K562 (cell line): ENCODE measurements at regions not wholly inside any gene's neighbourhood (a gene's known extent, or its start where the extent isn't known, plus 50 kb on each side); places are given as distances from the start of the nearest gene placed in this dataset.
A peak's percentile ranks its signal among the peaks of the same experiment; 100 is the strongest.

Experiments used
- ARID1B ChIP-seq: fragments of 450-650 bp; IDR thresholded peaks from 2 replicates; pipeline ENCODE4 v1.6.1; 2016; ENCODE audit warnings: antibody characterized with exemption, mild to moderate bottlenecking, inconsistent platforms
- ARNT ChIP-seq, 2 experiments: fragments of 450-650 bp; IDR thresholded peaks; 2 replicates each; pipeline ENCODE4 v1.6.1; 2016; ENCODE audit warnings: mild to moderate bottlenecking in 1 of 2
- DPF2 ChIP-seq: fragments of 450-650 bp; IDR thresholded peaks from 2 replicates; pipeline ENCODE4 v1.6.1; 2016
- EHMT2 ChIP-seq: fragments of 450-650 bp; IDR thresholded peaks from 2 replicates; pipeline ENCODE4 v1.6.1; 2018; ENCODE audit warnings: antibody characterized with exemption
- HDAC6 ChIP-seq: IDR thresholded peaks from 2 replicates; pipeline ENCODE4 v1.6.1; 2012; ENCODE audit warnings: low read depth, mild to moderate bottlenecking, control low read depth, inconsistent platforms, low read length, moderate library complexity
- HMG20A ChIP-seq: fragments of 450-650 bp; formaldehyde crosslinking; conservative IDR thresholded peaks from 2 replicates; pipeline ENCODE4 v1.4.0; 2020; ENCODE audit warnings: mild to moderate bottlenecking, mixed read lengths
- HOXB6 ChIP-seq: fragments of 250-450 bp; sonication (Bioruptor Pico); IDR thresholded peaks from 2 replicates; pipeline ENCODE4 v1.5.1; 2022; ENCODE audit warnings: mild to moderate bottlenecking, borderline replicate concordance
- MCM7 ChIP-seq, 2 experiments: fragments of 450-650 bp; IDR thresholded peaks; 2 replicates each; pipeline ENCODE4 v1.6.1; 2016 to 2018
- MEF2D ChIP-seq: conservative IDR thresholded peaks from 2 replicates; pipeline ENCODE4 v1.6.1; 2016; ENCODE audit warnings: low read depth, missing genetic modification characterization, missing compliant biosample characterization
- NELFE ChIP-seq: IDR thresholded peaks from 2 replicates; pipeline ENCODE4 v1.6.1; 2011; ENCODE audit warnings: mild to moderate bottlenecking; ENCODE audit not compliant: insufficient read depth, insufficient read length
- PHF20 ChIP-seq: fragments of 450-650 bp; IDR thresholded peaks from 2 replicates; pipeline ENCODE4 v1.6.1; 2018; ENCODE audit not compliant: partially characterized antibody
- POLR2AphosphoS5 ChIP-seq: IDR thresholded peaks from 2 replicates; pipeline ENCODE4 v1.6.1; 2011; ENCODE audit warnings: mild to moderate bottlenecking, low read depth, low read length, moderate library complexity; ENCODE audit not compliant: control insufficient read depth, insufficient read depth
- POLR2B ChIP-seq: fragments of 450-650 bp; IDR thresholded peaks from 2 replicates; pipeline ENCODE4 v1.6.1; 2018; ENCODE audit warnings: low read depth; ENCODE audit not compliant: partially characterized antibody
- SIN3B ChIP-seq: fragments of 450-650 bp; IDR thresholded peaks from 2 replicates; pipeline ENCODE4 v1.6.1; 2017; ENCODE audit warnings: low read depth, mild to moderate bottlenecking, moderate library complexity
- SIX5 ChIP-seq, 2 experiments: IDR thresholded peaks; 2 replicates each; pipeline ENCODE4 v1.6.1; 2011; ENCODE audit warnings: low read length in 2 of 2, borderline replicate concordance in 1 of 2, low read depth in 1 of 2, mild to moderate bottlenecking in 1 of 2, moderate library complexity in 1 of 2; ENCODE audit not compliant: insufficient read depth in 1 of 2
- SMARCA4 ChIP-seq: fragments of 450-650 bp; IDR thresholded peaks from 2 replicates; pipeline ENCODE4 v1.6.1; 2016
- SRSF7 ChIP-seq: fragments of 200-400 bp; formaldehyde crosslinking; optimal IDR thresholded peaks from 2 replicates; pipeline ENCODE3; 2017; ENCODE audit warnings: mild to moderate bottlenecking, low read depth, low read length
- TF ChIP-seq, protein P1 (sequence below): sonication (generic); formaldehyde crosslinking; IDR thresholded peaks from 2 replicates; pipeline ENCODE4 v1.8.0; 2023; ENCODE audit warnings: missing genetic modification reagents, mild to moderate bottlenecking, borderline replicate concordance
- TF ChIP-seq, protein P2 (sequence below): sonication (generic); formaldehyde crosslinking; IDR thresholded peaks from 2 replicates; pipeline ENCODE4 v1.8.1; 2022; ENCODE audit warnings: missing genetic modification reagents
- TF ChIP-seq, protein P3 (sequence below): sonication (generic); formaldehyde crosslinking; IDR thresholded peaks from 2 replicates; pipeline ENCODE4 v1.8.1; 2022; ENCODE audit warnings: missing genetic modification reagents
- TF ChIP-seq, protein P4 (sequence below): fragments of 250-450 bp; sonication (Bioruptor Pico); IDR thresholded peaks from 2 replicates; pipeline ENCODE4 v1.4.0; 2020; ENCODE audit warnings: borderline replicate concordance

DNA sequence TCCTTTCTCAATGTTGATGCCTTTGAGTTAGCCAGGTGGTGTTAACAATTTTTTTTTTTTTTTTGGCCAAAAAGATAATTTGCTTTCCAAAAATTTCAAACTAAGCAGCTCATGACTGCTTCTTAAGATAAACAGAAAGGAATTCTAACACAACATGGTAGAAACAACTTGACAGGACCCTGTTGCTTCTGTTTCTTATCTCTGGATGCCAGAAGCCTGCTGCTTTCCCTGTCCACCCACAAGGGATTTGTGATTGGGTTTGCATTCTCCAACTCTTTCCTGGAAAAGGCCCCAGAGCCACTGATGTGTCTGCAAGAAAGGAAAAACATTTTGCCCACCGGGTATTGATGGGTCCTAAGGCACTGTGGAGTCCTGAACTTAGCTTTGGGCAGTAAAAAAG, 217.2 kb upstream of the PKDCC start (continued):
- TF ChIP-seq HDAC6 (no peak), HOXB6 (no peak), MEF2D (tag) (no peak), SIN3B (no peak), SMARCA4 (peak; percentile 64), NELFE (no peak), DPF2 (peak; percentile 50; the same call in 1 of the 2 replicates), POLR2B (no peak), POLR2AphosphoS5 (peak; percentile 60; the same call in 1 of the 2 replicates), MCM7 (IDR thresholded peaks at IDR 0.05) (no peak), PHF20 (no peak), HMG20A (CRISPR knock-in tag) (no peak), EHMT2 (no peak), SIX5 (IDR thresholded peaks at IDR 0.05; ENCODE audit: borderline replicate concordance in 1 of 2, insufficient read depth in 1 of 2, low read depth in 1 of 2, low read length in 2 of 2) (no peak), SRSF7 (no peak), ARID1B (peak; percentile 83), ARNT (IDR thresholded peaks at IDR 0.05) (no peak)
- TF ChIP-seq, protein P1, sequence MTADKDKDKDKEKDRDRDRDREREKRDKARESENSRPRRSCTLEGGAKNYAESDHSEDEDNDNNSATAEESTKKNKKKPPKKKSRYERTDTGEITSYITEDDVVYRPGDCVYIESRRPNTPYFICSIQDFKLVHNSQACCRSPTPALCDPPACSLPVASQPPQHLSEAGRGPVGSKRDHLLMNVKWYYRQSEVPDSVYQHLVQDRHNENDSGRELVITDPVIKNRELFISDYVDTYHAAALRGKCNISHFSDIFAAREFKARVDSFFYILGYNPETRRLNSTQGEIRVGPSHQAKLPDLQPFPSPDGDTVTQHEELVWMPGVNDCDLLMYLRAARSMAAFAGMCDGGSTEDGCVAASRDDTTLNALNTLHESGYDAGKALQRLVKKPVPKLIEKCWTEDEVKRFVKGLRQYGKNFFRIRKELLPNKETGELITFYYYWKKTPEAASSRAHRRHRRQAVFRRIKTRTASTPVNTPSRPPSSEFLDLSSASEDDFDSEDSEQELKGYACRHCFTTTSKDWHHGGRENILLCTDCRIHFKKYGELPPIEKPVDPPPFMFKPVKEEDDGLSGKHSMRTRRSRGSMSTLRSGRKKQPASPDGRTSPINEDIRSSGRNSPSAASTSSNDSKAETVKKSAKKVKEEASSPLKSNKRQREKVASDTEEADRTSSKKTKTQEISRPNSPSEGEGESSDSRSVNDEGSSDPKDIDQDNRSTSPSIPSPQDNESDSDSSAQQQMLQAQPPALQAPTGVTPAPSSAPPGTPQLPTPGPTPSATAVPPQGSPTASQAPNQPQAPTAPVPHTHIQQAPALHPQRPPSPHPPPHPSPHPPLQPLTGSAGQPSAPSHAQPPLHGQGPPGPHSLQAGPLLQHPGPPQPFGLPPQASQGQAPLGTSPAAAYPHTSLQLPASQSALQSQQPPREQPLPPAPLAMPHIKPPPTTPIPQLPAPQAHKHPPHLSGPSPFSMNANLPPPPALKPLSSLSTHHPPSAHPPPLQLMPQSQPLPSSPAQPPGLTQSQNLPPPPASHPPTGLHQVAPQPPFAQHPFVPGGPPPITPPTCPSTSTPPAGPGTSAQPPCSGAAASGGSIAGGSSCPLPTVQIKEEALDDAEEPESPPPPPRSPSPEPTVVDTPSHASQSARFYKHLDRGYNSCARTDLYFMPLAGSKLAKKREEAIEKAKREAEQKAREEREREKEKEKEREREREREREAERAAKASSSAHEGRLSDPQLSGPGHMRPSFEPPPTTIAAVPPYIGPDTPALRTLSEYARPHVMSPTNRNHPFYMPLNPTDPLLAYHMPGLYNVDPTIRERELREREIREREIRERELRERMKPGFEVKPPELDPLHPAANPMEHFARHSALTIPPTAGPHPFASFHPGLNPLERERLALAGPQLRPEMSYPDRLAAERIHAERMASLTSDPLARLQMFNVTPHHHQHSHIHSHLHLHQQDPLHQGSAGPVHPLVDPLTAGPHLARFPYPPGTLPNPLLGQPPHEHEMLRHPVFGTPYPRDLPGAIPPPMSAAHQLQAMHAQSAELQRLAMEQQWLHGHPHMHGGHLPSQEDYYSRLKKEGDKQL = no peak
- TF ChIP-seq, protein P2, sequence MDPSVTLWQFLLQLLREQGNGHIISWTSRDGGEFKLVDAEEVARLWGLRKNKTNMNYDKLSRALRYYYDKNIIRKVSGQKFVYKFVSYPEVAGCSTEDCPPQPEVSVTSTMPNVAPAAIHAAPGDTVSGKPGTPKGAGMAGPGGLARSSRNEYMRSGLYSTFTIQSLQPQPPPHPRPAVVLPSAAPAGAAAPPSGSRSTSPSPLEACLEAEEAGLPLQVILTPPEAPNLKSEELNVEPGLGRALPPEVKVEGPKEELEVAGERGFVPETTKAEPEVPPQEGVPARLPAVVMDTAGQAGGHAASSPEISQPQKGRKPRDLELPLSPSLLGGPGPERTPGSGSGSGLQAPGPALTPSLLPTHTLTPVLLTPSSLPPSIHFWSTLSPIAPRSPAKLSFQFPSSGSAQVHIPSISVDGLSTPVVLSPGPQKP (CRISPR knock-in tag) = no peak
- TF ChIP-seq, protein P3, sequence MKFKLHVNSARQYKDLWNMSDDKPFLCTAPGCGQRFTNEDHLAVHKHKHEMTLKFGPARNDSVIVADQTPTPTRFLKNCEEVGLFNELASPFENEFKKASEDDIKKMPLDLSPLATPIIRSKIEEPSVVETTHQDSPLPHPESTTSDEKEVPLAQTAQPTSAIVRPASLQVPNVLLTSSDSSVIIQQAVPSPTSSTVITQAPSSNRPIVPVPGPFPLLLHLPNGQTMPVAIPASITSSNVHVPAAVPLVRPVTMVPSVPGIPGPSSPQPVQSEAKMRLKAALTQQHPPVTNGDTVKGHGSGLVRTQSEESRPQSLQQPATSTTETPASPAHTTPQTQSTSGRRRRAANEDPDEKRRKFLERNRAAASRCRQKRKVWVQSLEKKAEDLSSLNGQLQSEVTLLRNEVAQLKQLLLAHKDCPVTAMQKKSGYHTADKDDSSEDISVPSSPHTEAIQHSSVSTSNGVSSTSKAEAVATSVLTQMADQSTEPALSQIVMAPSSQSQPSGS (CRISPR knock-in tag) = no peak
- TF ChIP-seq, protein P4, sequence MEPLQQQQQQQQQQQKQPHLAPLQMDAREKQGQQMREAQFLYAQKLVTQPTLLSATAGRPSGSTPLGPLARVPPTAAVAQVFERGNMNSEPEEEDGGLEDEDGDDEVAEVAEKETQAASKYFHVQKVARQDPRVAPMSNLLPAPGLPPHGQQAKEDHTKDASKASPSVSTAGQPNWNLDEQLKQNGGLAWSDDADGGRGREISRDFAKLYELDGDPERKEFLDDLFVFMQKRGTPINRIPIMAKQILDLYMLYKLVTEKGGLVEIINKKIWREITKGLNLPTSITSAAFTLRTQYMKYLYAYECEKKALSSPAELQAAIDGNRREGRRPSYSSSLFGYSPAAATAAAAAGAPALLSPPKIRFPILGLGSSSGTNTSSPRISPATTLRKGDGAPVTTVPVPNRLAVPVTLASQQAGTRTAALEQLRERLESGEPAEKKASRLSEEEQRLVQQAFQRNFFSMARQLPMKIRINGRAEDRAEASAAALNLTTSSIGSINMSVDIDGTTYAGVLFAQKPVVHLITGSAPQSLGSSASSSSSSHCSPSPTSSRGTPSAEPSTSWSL (CRISPR knock-in tag) = no peak
